ENCODE measurements at regions not wholly inside any gene's neighbourhood (a gene's known extent, or its start where the extent isn't known, plus 50 kb on each side); places are given as distances from the start of the nearest gene placed in this dataset.

- H3K4me3 ChIP-seq (ENCODE audit: control insufficient read depth, low read depth, low read length), result no peak overlapping the region
- DNase-seq (ENCODE audit: low read depth), result peak; percentile 95
- TF ChIP-seq, protein P1, sequence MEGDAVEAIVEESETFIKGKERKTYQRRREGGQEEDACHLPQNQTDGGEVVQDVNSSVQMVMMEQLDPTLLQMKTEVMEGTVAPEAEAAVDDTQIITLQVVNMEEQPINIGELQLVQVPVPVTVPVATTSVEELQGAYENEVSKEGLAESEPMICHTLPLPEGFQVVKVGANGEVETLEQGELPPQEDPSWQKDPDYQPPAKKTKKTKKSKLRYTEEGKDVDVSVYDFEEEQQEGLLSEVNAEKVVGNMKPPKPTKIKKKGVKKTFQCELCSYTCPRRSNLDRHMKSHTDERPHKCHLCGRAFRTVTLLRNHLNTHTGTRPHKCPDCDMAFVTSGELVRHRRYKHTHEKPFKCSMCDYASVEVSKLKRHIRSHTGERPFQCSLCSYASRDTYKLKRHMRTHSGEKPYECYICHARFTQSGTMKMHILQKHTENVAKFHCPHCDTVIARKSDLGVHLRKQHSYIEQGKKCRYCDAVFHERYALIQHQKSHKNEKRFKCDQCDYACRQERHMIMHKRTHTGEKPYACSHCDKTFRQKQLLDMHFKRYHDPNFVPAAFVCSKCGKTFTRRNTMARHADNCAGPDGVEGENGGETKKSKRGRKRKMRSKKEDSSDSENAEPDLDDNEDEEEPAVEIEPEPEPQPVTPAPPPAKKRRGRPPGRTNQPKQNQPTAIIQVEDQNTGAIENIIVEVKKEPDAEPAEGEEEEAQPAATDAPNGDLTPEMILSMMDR (conservative IDR thresholded peaks at IDR 0.05; ENCODE audit: control insufficient read depth, insufficient read depth, low read depth, low read length), result no peak
Measured at GRCh38 chr6:149235130-149235561, 82.4 kb upstream of the TAB2 start.

GRCh38 chr6:149236589-149236988 is 80.9 kb upstream of the TAB2 start:
- DNase-seq (ENCODE audit: low read depth), result peak; percentile 42
- TF ChIP-seq, protein P1 (conservative IDR thresholded peaks at IDR 0.05; ENCODE audit: control insufficient read depth, insufficient read depth, low read depth, low read length), result no peak
- H3K4me3 ChIP-seq (ENCODE audit: control insufficient read depth, low read depth, low read length), result no peak overlapping the region

DNA sequence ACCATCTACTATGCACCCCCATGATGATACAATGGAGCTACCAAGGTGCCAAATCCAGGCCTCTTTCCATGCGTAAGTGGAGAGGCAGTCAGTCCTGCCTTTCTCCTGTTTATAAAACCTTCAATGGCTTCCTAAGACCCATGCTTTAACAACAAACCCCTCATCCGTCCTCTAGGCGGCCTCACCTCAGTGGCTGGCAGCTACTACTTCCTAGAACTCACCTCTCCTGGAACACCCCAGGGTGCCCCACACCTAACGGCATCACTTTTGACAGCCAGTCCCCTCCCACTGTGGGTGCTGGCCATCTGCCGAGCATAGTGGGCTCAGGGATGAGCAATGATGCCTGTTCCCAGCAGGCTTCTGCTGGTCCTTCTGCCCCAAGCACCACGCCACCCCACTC is 80.0 kb upstream of the TAB2 start:
- H3K4me3 ChIP-seq (ENCODE audit: control insufficient read depth, low read depth, low read length), result no peak overlapping the region
- TF ChIP-seq, protein P1 (conservative IDR thresholded peaks at IDR 0.05; ENCODE audit: control insufficient read depth, insufficient read depth, low read depth, low read length), result no peak

DNA sequence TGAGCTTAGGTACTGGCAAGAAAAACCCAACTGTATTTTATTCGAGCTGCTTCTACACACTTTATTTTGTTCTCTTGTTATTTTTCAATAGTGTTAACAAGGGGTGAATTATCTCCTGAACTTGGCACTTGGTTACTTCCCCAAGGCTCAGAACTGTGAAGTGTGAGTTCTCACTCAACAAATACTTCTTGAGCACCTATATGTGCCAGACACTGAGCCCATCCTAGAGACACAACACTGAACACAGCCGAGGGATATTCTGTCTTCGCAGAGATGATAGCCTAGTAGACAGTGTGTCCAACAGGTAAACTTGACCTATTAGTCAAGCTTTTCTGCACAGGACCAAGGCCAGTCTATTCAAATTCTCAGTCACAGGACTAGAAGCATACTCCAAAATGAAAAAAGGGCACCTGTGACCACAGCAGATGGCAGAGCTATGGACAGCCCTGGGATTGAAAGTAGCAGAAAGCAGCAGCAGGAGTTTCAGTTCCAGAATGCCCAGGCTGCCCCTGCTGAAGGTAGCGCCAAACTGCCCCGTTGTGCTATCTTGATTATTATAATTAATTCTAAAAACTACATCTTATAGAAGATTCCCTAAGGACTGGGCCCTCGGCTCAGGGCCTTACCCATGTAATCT is 77.8 kb upstream of the TAB2 start:
- H3K4me3 ChIP-seq (ENCODE audit: control insufficient read depth, low read depth, low read length), result no peak overlapping the region
- DNase-seq (ENCODE audit: low read depth), result no peak
- TF ChIP-seq, protein P1 (conservative IDR thresholded peaks at IDR 0.05; ENCODE audit: control insufficient read depth, insufficient read depth, low read depth, low read length), result no peak

More for the DNA sequence above, 80.0 kb upstream of the TAB2 start:
- DNase-seq (ENCODE audit: low read depth), result no peak

GRCh38 chr6:149242883-149243282 is 74.6 kb upstream of the TAB2 start:
- DNase-seq (ENCODE audit: low read depth), result no peak
- no peak overlapping the region for H3K4me3 ChIP-seq (ENCODE audit: control insufficient read depth, low read depth, low read length)
- TF ChIP-seq, protein P1 (conservative IDR thresholded peaks at IDR 0.05; ENCODE audit: control insufficient read depth, insufficient read depth, low read depth, low read length), result no peak

DNA sequence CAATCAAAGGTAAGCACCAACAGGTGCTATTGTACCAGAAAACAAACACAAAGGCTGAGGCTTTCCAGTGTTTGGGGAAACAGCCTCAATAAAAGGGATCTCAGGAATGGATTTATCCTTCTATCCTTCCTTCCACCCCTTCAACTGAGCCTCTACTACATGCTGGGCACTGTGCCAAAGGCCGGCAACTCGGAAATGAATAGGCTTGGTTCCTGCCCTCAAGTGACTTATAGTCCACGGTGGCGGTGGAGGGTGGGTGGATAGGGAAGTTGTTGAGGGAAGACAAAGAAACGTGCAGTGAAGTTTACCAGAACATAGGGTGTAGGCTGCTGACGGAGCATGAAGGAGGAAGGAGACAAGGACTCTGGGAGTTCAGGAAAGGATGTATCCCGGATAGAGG is 73.4 kb upstream of the TAB2 start:
- TF ChIP-seq, protein P1 (conservative IDR thresholded peaks at IDR 0.05; ENCODE audit: control insufficient read depth, insufficient read depth, low read depth, low read length), result no peak
- DNase-seq (ENCODE audit: low read depth), result no peak

More for the DNA sequence above, 73.4 kb upstream of the TAB2 start:
- no peak overlapping the region for H3K4me3 ChIP-seq (ENCODE audit: control insufficient read depth, low read depth, low read length)
